ENCODE measurements at regions not wholly inside any gene's neighbourhood (a gene's known extent, or its start where the extent isn't known, plus 50 kb on each side); places are given as distances from the start of the nearest gene placed in this dataset.

GRCh38 chr13:97139691-97140090 lies 82.4 kb upstream of the MBNL2 start:
- no peak for DNase-seq

GRCh38 chr13:97140131-97140530 lies 82.0 kb upstream of the MBNL2 start:
- no peak for DNase-seq

DNA sequence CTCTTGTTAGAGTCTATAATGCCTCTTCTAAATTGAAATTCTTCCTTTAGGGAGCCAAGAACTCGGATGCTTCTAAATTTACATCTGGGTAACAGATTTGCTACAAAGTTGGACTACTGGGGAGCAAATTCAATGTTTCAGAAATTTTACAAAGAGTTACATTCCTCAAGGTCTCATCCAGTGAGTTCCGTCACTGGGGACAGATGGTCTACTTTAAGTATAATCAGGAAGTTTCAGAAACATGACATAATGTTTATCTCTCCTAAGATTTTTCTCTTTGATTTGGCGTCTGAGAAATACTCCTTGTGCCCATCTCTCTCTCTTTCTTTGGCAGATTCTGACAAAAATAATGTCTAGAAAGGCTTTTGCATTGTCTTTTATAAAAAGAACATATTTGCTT lies 81.5 kb upstream of the MBNL2 start:
- no peak for DNase-seq

GRCh38 chr13:97141097-97141496 lies 81.0 kb upstream of the MBNL2 start:
- no peak for DNase-seq

DNA sequence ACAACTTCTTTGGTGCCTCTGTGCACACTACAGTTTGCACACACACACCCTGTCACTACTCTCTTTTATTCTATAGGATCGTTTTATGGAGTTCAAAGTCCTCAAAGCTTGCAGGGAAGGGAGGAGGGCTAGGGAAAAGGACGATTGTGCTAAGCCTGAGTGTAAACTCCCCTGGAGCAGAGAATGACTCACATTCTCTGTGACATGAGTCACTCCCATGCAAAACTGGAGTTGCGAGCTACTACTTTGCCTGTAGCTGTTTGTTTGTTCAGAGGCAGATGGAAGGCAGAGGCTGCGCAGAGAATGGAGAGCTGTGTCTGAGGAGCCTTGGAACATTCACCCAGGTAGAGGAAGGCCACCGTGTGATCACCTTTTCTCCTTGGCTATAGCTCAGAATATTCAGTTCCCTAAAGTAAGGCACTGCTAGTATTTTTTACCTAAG lies 80.5 kb upstream of the MBNL2 start:
- peak; percentile 27 for DNase-seq

DNA sequence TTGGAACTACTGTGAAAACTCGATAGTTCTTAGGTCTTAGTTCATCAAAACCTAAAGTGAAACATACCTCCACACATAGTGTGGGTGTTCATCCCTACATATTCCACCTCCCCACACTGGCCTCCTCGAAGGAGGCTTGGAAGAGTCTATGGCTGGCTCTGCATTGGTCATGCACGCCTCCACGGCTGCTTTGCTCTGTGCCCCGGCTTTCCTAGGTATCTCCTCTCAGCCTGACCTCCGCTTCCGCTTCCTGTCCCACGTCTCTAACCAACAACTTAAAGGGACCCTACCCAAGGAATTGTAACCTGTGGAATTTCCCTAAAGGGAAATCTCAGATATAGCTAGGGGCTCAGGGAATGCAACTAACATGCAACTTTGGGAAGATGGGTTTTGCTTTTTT lies 79.7 kb upstream of the MBNL2 start:
- DNase-seq = no peak

DNA sequence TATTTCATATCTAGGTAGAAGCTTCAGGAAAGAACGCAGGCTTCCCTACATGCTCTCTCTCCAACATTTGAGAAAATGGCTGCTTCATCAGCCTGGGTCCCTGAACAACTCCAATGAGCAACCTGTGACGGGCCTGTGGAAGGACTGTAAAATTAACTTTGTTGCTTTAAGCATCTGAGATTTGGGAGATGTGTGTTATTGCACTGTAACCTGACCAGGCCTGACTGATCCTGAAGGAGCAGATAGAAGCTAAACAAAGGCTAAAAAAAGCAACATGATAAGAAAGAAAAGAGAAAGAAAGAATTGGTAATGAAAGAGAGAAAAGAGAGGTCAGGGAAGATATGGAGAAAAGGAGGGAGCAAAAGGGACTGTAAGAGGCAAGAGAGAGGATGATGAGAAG lies 77.1 kb upstream of the MBNL2 start:
- no peak for DNase-seq

- DNase-seq = no peak
These were observed 73.2 kb upstream of the MBNL2 start for GRCh38 chr13:97148894-97149293.

DNA sequence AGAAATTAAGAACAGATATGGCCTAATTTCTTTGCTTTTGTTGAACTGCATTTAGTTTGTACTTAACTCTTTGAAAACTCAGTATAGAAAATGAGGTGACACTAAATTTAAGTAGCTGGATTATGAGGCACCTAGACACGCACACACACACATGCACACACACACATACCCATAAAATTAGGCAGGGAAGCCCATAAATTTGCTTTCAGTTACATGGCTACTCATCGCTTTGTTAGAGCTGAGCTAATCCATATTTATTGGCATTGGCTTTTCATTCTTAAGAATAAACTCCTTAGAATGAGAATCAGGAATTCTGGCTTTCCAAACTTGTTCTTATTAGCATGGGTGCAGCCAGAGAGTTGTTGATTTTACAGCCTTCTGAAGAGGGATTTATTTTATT lies 61.7 kb upstream of the MBNL2 start:
- no peak for DNase-seq

DNA sequence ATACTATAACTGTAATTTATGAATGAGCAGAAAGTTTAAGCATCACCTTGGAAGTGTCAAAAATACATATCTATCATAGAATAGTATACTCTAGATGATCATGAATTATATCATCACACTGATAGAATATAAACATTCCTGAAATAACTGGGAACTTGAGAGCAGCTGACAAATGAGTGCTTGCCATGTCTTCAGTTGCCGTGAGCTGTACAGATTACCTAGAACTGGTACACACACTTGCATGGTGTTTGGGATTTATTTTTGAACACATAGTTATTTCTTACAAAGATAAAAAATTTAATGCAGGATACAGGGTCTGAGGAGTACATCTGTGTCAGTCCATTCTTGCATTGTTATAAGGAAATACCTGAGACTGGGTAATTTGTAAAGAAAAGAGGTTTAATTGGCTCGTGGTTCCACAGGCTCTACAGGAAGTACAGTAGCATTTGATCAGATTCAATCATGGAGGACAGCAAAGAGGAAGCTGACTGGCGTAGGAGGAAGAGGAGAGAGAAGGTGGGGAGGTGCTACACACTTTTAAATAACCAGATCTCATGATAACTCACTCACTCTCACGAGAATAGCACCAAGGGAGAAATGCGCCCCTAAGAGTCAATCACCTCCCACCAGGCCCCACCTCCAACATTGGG lies 60.4 kb upstream of the MBNL2 start:
- no peak for DNase-seq

DNA sequence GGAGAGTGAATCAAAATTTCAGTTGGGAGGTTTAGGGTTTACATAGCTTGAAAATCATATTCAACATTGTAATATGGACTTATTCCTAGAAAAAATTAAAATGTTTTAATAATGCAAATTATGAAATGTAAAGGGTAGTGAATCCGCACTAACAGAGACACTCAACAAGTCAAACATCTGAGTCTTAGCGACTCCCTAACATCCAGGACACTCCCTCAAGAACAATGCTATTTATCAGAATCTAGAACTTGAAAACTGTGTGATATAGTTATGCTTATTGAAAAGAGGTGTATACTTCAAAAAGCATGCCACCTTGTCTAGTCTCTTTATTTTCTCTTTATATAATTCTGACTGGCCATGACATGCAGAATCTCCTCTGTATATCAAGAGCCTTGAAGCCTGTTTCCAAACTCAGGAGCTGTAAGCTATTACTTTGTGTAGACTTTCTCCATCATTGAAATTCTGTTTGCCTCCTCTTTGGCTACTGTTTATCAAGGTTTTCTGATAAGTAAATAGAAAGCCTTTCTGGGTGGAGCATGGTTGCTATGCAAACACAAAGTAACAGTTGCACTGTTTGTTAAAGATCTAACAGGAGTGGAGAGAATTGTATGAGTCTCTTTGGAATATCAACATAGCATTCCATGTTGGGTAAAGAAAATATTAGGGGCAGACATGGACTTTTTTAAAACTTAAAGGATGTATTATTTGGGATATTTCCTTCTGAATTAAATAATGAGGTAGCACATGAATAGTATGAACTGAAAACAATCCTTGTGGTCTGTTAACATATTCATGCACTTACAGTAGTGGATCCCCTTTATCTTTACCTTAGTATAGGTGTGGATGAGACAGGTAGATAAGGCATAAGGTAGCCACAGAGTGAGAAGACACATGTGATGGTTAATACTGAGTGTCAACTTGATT lies 56.4 kb upstream of the MBNL2 start:
- DNase-seq = no peak

GRCh38 chr13:97171136-97171535 lies 51.0 kb upstream of the MBNL2 start:
- DNase-seq = no peak

All from stimulated activated CD4-positive, alpha-beta T cell treated with anti-CD3 and anti-CD28 coated beads, Interleukin-1b, Interleukin-23, amount 100 ng/mL, for 48 hours (primary cell).